Activated CD4-positive, alpha-beta T cell treated with anti-CD3 and anti-CD28 coated beads for 4 hours (primary cell): ENCODE measurements at regions not wholly inside any gene's neighbourhood (a gene's known extent, or its start where the extent isn't known, plus 50 kb on each side); places are given as distances from the start of the nearest gene placed in this dataset.
"Not testable (repeated sequence)": the region's sequence is repeated elsewhere in the genome, so short reads cannot be mapped to it uniquely, and the experiment has no call there.

Experiments
- DNase-seq, 2 donors: peaks; one replicate each; pipeline ENCODE4 v3.0.0-alpha.2; 2020

GRCh38 chr2:240191001-240191400, 50.5 kb upstream of the OTOS start:
- no peak for DNase-seq

DNA sequence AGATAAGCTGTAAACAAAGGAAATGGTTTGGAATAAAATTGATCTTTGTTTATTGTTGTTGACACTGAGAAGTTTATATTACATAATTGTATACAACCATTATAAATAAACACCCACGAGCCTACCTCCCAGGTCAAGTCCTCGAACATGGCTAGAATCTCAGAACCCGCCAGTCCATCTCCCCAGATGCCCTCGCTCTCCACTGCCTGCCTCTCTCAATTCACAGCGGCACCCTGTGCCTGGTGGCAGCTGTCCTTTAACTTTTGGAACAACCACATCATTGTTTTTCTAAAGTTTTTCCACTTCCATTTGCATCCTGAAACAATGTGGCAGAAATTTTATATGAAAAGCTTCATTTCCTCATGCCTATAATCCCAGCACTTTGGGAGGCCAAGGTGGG, 52.2 kb upstream of the OTOS start:
- DNase-seq, result no peak

- not testable (repeated sequence) for DNase-seq
Observed at GRCh38 chr2:240194341-240194762, 53.9 kb upstream of the OTOS start.

DNA sequence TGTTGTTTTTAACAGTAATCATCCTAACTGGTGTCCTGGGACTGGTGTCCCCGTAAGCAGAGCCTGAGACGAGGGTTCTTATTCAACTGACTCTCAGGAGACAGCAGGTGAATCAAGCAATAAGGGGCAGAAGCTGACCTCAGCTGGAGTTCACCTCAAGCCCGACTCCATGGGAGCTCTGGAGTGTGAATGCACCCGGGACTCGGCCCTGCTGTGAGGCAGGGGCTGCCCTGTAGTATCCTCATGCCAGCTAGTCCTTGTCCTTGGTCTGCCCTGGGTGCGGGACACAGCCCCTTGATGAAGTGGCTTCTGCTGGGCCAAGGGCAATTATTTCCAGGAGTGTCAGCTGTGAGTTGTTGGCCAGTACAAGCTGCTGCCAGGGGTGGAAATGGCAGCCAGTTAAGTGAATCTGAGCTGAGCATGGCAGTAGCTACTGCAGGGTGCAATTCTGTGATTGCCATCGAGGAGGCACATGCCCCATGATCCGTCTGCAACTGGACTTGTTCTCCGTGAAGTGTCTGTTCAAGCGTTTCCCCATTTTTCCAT, 54.9 kb upstream of the OTOS start:
- no peak for DNase-seq

DNA sequence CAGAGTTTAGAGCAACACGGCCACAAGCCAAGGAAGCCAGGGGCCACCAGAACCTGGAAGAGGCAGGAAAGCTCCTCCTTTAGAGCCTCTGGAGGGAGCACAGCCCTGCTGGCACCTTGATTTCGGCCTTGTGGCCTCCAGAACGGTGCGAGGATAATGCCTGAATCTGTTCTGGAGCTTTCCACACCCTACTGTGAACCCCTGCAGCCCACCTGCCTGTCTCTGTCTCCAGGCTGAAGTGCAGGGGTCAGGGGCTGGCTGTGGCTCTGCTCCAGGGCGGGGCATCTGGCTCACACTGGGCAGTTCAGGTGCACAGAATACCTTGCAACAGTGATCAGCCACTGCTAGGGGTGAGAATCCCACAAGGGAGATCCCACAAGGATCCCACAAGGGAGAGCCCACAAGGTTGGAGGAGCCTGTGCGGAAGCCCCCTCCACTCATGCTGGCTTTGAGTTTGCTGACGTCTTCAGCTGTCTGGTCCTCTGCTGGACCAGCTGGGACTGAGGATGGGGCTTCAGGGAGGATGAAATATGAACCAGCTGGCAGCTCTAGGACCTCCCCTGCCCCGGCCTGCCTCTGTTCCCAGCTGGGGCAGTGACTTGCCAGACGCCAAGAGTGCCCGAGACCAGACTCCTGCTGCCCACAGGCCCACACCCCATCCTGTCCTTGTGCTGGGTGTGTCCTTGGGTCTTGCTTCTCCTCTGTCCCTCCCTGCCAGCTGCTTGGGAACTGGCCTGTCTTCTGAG, 56.4 kb upstream of the OTOS start:
- DNase-seq, result no peak

DNA sequence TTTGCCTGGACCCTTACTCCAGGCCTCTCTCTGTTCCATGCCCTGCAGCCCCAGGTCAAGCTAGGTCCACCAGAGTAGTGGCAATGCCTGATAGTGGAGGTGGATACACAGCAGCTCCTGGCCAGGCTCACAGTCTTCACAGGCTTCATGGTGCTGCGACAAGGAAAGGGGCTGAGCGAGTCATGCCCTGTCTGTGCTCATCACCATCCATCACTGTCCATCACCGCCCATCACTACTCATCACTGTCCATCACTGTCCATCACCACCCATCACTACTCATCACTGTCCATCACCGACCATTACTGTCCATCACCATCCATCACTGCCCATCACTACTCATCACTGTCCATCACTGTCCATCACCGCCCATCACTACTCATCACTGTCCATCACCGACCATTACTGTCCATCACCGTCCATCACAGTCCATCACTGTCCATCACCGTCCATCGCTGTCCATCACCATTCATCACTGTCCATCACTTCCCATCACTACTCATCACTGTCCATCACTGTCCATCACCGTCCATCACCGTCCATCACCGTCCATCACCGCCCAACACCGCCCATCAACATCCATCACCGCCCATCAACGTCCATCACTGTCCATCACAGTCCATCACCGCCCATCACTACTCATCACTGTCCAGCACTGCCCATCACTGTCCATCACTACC, 57.1 kb upstream of the OTOS start:
- no peak for DNase-seq

DNA sequence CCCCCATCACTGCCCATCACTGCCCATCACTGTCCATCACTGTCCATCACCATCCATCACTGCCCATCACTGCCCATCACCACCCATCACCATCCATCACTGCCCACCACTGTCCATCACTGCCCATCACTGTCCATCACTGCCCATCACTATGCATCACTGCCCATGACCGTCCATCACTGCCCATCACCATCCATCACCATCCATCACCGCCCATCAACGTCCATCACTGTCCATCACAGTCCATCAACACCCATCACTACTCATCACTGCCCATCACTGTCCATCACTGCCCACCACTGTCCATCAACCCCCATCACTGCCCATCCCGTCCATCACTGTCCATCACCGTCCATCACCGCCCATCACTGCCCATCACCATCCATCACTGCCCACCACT, 57.8 kb upstream of the OTOS start:
- no peak for DNase-seq

DNA sequence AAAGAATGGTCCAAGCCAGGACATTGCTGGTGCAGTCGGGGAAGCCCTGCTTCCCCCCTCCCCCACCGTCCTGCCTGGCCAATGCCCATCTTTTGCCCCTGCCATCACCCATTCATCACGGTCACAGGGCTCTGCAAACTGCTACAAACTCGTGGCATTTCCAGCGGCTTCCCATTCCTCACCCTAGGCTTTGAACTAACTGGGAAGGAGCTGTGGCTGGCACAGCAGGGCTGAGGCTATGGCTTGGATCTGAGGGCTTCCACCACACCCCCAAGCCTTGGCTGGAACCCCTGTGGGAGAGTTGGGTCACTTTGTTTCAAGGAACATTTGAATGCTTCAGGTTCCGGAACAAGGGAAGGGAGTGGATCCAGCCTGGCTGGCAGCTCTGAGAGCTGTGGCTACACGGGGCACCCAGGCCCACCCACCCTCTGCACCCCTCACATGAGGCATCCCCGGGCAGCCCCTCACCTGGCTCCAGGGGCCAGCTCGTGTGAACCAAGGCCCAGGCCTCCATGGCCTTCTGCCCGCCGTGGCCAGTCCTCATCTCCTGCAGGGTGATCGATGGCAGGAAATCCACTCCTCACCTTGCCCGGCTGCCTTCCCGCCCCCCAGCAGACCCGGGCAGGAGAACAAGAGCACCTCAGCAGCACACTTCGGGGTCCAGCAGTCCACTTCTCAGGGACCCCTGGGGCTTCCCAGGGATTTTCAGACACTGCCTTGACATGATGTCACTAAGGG, 58.8 kb upstream of the OTOS start:
- DNase-seq, result no peak

DNA sequence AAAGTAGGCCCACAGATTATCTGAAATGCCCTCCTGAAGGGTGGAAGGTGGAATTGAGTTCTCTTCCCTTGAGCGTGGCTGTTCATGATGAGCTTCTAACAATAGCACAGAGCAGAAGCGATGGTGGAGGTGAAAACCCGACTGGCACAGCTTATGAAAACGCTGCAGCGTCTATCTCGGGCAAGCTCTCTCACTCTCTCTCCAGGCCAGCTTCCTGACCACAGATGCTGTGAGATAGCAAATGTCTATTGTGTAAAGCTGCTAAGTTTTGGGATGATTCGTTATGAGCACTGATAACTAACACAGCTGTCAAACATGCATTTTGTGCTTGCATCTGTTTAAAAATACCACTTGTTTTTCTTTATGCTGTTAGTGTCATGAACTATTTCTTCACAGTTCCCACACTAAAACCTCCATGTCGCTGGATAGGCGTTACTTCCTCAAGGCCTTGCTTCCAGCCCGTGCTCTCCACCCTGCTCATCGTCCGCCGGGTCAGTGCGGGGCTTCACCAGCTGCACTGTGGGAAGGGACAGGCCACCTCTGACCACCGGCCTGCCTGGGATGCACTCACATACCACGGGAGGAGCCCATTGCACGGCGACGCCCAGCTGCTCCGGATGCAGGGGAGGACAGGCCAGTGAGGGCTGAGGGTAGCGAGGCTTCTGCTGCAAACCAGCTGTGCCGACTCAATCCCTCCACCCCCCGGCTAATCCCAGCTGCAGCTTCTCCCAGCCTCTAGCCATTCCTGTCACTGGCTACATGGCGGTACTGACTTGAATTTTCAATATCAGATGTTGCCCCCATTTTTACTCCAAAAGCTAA, 60.0 kb upstream of the OTOS start:
- DNase-seq, result no peak

DNA sequence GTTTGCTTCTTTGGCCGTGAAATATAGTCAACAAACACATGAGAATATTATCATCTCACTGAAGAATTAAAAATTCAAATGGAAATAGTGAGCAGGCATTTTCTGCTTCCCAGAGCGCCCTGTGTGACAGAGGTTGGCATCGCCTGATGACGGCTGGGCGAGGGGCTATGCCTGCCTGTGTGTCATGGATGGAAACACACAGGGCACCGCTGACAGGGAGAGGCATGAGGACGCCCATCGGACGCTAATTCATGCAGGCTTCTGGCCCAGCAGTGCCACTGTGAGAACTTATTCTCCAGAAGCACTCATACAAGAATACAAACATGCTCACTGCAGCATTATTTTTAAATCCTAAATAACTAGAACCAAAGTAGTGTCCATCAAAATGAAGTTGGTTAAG, 61.4 kb upstream of the OTOS start:
- no peak for DNase-seq

GRCh38 chr2:240202586-240202985, 62.1 kb upstream of the OTOS start:
- no peak for DNase-seq

- DNase-seq, result no peak
Observed at GRCh38 chr2:240203031-240203787, 62.8 kb upstream of the OTOS start.

GRCh38 chr2:240203788-240204270, 63.4 kb upstream of the OTOS start:
- no peak for DNase-seq

- DNase-seq, result no peak
Observed at GRCh38 chr2:240204431-240205276, 64.2 kb upstream of the OTOS start.

DNA sequence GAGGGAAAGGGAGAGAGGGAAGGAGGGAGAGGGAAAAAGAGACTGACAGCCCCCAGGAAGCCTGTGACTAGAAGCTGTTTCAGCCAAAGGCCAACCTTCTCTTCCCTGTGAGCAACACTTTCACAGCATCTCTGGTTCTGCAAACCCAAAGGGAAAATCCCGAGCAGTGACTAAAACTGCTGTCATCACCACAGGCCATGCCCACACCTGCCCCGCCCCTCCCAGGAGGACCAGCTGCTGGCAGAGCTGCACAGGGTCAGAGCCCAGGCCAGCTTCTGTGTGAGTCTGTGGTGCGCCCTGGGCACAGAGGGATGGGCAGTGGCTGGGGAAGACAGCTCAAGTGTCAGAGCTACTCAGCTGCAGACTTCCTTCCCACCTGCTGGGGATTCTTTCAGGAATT, 64.9 kb upstream of the OTOS start:
- peak; percentile 12 to 15 for DNase-seq

DNA sequence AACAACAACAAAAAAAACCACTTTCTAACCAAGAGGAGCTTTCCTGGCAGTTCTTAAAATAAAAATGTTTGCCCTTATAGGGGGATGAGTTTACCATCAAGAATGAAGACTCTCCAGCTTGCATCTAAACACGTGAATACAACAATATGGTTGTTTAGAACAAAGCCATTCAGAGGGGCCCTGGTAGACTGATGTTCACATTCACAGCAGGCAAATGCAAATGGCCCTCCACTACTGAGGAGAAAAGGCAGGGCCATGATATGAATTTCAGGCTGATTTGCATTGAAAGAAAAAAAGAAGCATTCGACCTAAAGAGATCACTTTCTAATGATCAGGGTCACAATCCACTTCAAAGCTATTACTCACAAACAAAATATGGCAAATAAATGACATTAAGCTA, 65.3 kb upstream of the OTOS start:
- no peak for DNase-seq

- no peak for DNase-seq
Observed at GRCh38 chr2:240206630-240207029, 66.2 kb upstream of the OTOS start.

- no peak for DNase-seq
Observed at GRCh38 chr2:240207661-240208060, 67.2 kb upstream of the OTOS start.

DNA sequence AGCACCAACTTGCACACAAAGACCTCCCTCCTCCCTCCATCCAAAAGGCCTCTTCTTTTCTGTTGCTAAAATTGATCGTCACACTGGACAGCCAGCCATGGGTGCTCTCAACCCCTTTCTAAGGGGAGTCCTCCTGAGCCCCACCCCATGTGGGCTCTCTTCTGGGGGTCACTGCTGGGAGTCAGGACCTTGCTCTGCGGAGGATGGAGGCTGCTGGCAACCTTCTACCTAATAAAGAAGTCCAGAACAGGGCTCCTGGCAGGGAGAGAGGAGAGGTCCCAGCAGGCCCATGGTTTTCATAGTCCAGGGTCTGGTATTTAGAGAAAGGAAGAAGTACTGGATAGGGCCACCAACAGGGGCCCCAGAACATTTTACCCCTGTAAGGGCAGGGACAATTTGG, 67.6 kb upstream of the OTOS start:
- no peak for DNase-seq

GRCh38 chr2:240208631-240209211, 68.3 kb upstream of the OTOS start:
- DNase-seq, result no peak

- DNase-seq, result no peak
Observed at GRCh38 chr2:240209493-240209892, 69.0 kb upstream of the OTOS start.
